Prostate gland (tissue), 2 donors: ENCODE measurements at regions not wholly inside any gene's neighbourhood (a gene's known extent, or its start where the extent isn't known, plus 50 kb on each side); places are given as distances from the start of the nearest gene placed in this dataset.

ENCODE experiments used
- DNase-seq: peaks from one replicate; pipeline ENCODE4 v3.0.0-alpha.2; 2019; ENCODE audit warnings: low spot score
- H3K27ac ChIP-seq, 2 donors: fragments of 200-600 bp; sonication (generic); 2 replicates each; pipeline ENCODE4 v1.5.1; 2017 to 2019
- H3K27me3 ChIP-seq: fragments of 200-600 bp; sonication (generic); replicated peaks from 2 replicates; pipeline ENCODE4 v1.5.1; 2019; ENCODE audit not compliant: insufficient read depth
- H3K36me3 ChIP-seq, 2 donors: fragments of 200-600 bp; sonication (generic); 1 replicate in 1 of 2; 2 replicates in 1 of 2; pipeline versions ENCODE4 v1.5.1 to v1.8.1; 2017 to 2019
- H3K4me1 ChIP-seq: fragments of 200-600 bp; sonication (generic); replicated peaks from 2 replicates; pipeline ENCODE4 v1.5.1; 2019
- H3K4me3 ChIP-seq, 2 donors: fragments of 200-600 bp; sonication (generic); 2 replicates each; pipeline ENCODE4 v1.5.1; 2017 to 2019
- H3K9me3 ChIP-seq: fragments of 200-600 bp; sonication (generic); 2 replicates; pipeline ENCODE4 v1.5.1; 2017
- CTCF ChIP-seq, 4 experiments: fragments of 200-600 bp in 2 of 4; fragments of 450-650 bp in 2 of 4; sonication (generic) in 2 of 4; IDR thresholded peaks; 1 replicate in 3 of 4; 2 replicates in 1 of 4; pipeline ENCODE4 v1.5.1; 2016 to 2019; ENCODE audit warnings: antibody characterized with exemption in 4 of 4, mild to moderate bottlenecking in 2 of 4, moderate library complexity in 2 of 4
- POLR2A ChIP-seq: fragments of 450-650 bp; IDR thresholded peaks from one replicate; pipeline ENCODE4 v1.6.1; 2016; ENCODE audit warnings: antibody characterized with exemption, mild to moderate bottlenecking
- POLR2AphosphoS5 ChIP-seq: sonication (generic); formaldehyde crosslinking; IDR thresholded peaks from one replicate; pipeline ENCODE4 v1.6.1; 2017; ENCODE audit warnings: antibody characterized with exemption
- WGBS: methylation state at CpG from one replicate; pipeline ENCODE4 v1.1.5; 2018; 5-methylcytosine and 5-hydroxymethylcytosine counted together
- intact Hi-C: fragments of 100-400 bp; cut with DNase I; formaldehyde crosslinking; loops from one replicate; pipeline ENCODE4 v1.14.2; 2022

- DNase-seq: no peak
- no peaks in the 10 kb centered on the region for H3K4me1 ChIP-seq
- intact Hi-C loops: no loop called here
- no peaks in the 10 kb centered on the region for H3K9me3 ChIP-seq
- no peak for TF ChIP-seq POLR2AphosphoS5
- TF ChIP-seq CTCF (IDR thresholded peaks at IDR 0.05): no peak
- TF ChIP-seq POLR2A: no peak
- WGBS: 46% methylated on average over 8 of the region's 8 CpGs
- H3K27ac ChIP-seq: no peak overlapping the region
- no peak overlapping the region for H3K4me3 ChIP-seq
- no peaks in the 10 kb centered on the region for H3K36me3 ChIP-seq
- H3K27me3 ChIP-seq: no peaks in the 10 kb centered on the region
These were observed 276.3 kb upstream of the MCTP2 start for GRCh38 chr15:93954985-93955571.

DNA sequence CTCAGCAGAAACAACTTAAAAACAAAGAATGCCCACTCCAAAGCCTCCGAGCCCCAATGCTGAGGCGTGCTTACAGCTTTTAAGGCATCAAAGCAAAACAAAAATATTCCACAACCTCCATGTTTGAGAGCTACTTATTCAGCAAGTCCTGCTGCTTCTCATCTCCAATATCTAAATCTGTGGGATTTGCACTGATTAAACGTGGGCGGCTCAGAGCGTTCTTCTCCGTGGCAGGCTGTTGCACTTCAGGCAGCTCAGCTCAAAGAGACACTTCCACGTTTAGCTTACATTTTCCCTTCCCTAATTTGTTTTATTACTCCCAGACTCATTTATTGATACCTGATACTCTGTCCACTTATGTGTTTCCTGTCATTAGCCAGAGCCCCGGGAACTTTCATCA lies 282.6 kb upstream of the MCTP2 start:
- Histone ChIP-seq H3K4me3 (no peak overlapping the region), H3K9me3 (no peaks in the 10 kb centered on the region), H3K36me3 (no peaks in the 10 kb centered on the region), H3K27ac (no peak overlapping the region), H3K4me1 (no peaks in the 10 kb centered on the region), H3K27me3 (no peaks in the 10 kb centered on the region)
- 38% methylated on average over 8 of the region's 8 CpGs for WGBS
- TF ChIP-seq CTCF (IDR thresholded peaks at IDR 0.05) (no peak), POLR2AphosphoS5 (no peak), POLR2A (no peak)
- no peak for DNase-seq
- intact Hi-C loops: no loop called here

DNA sequence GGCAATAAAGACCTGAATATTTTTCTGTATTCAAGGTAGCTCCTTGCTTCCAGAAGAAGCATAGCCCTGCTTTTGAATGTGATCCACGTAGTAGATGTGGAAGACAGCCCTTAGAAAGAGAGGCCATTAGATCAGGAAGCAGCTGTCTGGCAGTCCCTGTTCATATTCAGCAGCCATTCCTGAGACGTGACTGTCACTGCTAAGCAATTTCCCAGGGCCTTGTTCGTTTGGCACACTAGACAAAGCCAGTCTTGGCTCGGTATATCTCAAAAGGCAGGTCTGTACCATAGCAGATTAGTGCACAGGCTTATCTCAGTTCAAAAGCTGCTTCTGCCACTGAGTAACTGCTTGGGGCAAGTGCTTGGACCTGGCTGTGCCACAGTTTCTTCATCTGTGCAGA lies 287.8 kb upstream of the MCTP2 start:
- Histone ChIP-seq H3K4me3 (no peak overlapping the region), H3K4me1 (no peaks in the 10 kb centered on the region), H3K27ac (no peak overlapping the region), H3K27me3 (no peaks in the 10 kb centered on the region), H3K36me3 (no peaks in the 10 kb centered on the region), H3K9me3 (no peaks in the 10 kb centered on the region)
- 27% methylated on average over 4 of the region's 4 CpGs for WGBS
- no peak for DNase-seq
- TF ChIP-seq POLR2AphosphoS5 (no peak), CTCF (IDR thresholded peaks at IDR 0.05) (no peak), POLR2A (no peak)
- intact Hi-C loops: no loop called here

- Histone ChIP-seq H3K4me1 (no peaks in the 10 kb centered on the region), H3K4me3 (no peak overlapping the region), H3K27me3 (no peaks in the 10 kb centered on the region), H3K36me3 (no peaks in the 10 kb centered on the region), H3K27ac (no peak overlapping the region), H3K9me3 (no peaks in the 10 kb centered on the region)
- intact Hi-C loops: no loop called here
- DNase-seq: no peak
- 46% methylated on average over 2 of the region's 2 CpGs for WGBS
- TF ChIP-seq CTCF (IDR thresholded peaks at IDR 0.05): no peak
- TF ChIP-seq POLR2AphosphoS5: no peak
- no peak for TF ChIP-seq POLR2A
These were observed 289.1 kb upstream of the MCTP2 start for GRCh38 chr15:93942269-93942694.

GRCh38 chr15:93941697-93942096 lies 289.7 kb upstream of the MCTP2 start:
- no peak for TF ChIP-seq POLR2A
- no peak for TF ChIP-seq POLR2AphosphoS5
- no peak for TF ChIP-seq CTCF (IDR thresholded peaks at IDR 0.05)
- no peaks in the 10 kb centered on the region for H3K4me1 ChIP-seq
- no peak overlapping the region for H3K4me3 ChIP-seq
- intact Hi-C loops: no loop called here
- no peaks in the 10 kb centered on the region for H3K27me3 ChIP-seq
- no peaks in the 10 kb centered on the region for H3K36me3 ChIP-seq
- no peaks in the 10 kb centered on the region for H3K9me3 ChIP-seq
- 80% methylated on average over 4 of the region's 4 CpGs for WGBS
- DNase-seq: no peak
- H3K27ac ChIP-seq: no peak overlapping the region
